A673 (cell line): ENCODE measurements at regions not wholly inside any gene's neighbourhood (a gene's known extent, or its start where the extent isn't known, plus 50 kb on each side); places are given as distances from the start of the nearest gene placed in this dataset.
"Not testable (repeated sequence)": the region's sequence is repeated elsewhere in the genome, so short reads cannot be mapped to it uniquely, and the experiment has no call there.

Experiments
- EZH2 ChIP-seq: fragments of 200-600 bp; sonication (generic); IDR thresholded peaks from 2 replicates; pipeline ENCODE4 v1.6.1; 2017; ENCODE audit warnings: borderline replicate concordance, low read depth, mild to moderate bottlenecking, mixed read lengths, antibody characterized with exemption, low read length; ENCODE audit not compliant: poor library complexity, severe bottlenecking
- TF ChIP-seq, protein P1 (sequence below): fragments of 300-800, 200-600 bp; sonication (generic); conservative IDR thresholded peaks from 2 replicates; pipeline ENCODE4 v1.5.1; 2017; ENCODE audit warnings: low read depth, mild to moderate bottlenecking, antibody characterized with exemption, low read length, moderate library complexity, mixed read lengths

DNA sequence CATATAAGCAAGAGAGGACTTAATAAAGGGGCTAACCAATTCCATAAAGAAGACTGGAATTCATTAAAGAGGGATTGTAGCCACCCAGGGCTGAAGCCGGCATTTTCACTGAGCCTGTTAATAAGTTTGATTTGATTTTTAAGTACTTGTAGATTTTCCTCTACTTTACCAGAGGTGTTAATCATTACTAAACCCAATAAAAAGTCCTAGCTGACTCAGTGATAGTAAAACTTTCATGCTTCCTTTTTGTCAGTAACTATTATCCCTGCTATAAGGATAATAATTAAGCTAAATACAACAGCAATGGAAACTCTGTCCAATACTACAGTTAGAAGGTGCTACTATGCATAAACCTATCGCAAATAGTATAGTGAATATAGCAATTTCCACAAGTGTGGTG is 260.2 kb downstream of the CEMIP2 start:
- TF ChIP-seq, protein P1, sequence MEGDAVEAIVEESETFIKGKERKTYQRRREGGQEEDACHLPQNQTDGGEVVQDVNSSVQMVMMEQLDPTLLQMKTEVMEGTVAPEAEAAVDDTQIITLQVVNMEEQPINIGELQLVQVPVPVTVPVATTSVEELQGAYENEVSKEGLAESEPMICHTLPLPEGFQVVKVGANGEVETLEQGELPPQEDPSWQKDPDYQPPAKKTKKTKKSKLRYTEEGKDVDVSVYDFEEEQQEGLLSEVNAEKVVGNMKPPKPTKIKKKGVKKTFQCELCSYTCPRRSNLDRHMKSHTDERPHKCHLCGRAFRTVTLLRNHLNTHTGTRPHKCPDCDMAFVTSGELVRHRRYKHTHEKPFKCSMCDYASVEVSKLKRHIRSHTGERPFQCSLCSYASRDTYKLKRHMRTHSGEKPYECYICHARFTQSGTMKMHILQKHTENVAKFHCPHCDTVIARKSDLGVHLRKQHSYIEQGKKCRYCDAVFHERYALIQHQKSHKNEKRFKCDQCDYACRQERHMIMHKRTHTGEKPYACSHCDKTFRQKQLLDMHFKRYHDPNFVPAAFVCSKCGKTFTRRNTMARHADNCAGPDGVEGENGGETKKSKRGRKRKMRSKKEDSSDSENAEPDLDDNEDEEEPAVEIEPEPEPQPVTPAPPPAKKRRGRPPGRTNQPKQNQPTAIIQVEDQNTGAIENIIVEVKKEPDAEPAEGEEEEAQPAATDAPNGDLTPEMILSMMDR, result not testable (repeated sequence)
- TF ChIP-seq EZH2, result not testable (repeated sequence)
